ENCODE measurements at regions not wholly inside any gene's neighbourhood (a gene's known extent, or its start where the extent isn't known, plus 50 kb on each side); places are given as distances from the start of the nearest gene placed in this dataset.

- TF ChIP-seq POLR2AphosphoS5 (IDR thresholded peaks at IDR 0.05) (no peak), POLR2A (IDR thresholded peaks at IDR 0.05) (no peak), EP300 (IDR thresholded peaks at IDR 0.05) (no peak)
- TF ChIP-seq, protein P1, sequence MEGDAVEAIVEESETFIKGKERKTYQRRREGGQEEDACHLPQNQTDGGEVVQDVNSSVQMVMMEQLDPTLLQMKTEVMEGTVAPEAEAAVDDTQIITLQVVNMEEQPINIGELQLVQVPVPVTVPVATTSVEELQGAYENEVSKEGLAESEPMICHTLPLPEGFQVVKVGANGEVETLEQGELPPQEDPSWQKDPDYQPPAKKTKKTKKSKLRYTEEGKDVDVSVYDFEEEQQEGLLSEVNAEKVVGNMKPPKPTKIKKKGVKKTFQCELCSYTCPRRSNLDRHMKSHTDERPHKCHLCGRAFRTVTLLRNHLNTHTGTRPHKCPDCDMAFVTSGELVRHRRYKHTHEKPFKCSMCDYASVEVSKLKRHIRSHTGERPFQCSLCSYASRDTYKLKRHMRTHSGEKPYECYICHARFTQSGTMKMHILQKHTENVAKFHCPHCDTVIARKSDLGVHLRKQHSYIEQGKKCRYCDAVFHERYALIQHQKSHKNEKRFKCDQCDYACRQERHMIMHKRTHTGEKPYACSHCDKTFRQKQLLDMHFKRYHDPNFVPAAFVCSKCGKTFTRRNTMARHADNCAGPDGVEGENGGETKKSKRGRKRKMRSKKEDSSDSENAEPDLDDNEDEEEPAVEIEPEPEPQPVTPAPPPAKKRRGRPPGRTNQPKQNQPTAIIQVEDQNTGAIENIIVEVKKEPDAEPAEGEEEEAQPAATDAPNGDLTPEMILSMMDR (IDR thresholded peaks at IDR 0.05): no peak
Measured at GRCh38 chr2:186910996-186911395, 62.0 kb upstream of the ZSWIM2 start.

Measured in sigmoid colon (tissue), 4 donors.